ENCODE measurements at regions not wholly inside any gene's neighbourhood (a gene's known extent, or its start where the extent isn't known, plus 50 kb on each side); places are given as distances from the start of the nearest gene placed in this dataset.

DNA sequence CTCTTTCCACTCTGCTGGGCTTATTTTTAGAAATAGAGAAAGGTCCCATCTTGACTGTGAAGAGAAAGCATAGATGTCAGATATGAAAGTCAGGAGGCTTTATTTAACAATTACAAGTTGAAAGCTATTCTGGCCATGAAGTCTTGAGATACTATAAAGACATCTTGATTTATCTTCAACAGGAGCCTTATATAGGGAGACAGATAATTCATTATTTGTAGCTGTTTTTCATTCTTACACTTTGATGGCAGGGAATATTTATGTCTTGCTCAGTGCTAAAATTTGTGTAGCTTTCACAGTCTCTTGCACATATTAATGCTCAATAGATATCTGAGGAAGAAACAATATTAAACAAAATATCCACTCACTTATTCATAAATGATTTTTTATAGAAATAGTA lies 248.8 kb downstream of the C3orf38 start:
- TF ChIP-seq, protein P1, sequence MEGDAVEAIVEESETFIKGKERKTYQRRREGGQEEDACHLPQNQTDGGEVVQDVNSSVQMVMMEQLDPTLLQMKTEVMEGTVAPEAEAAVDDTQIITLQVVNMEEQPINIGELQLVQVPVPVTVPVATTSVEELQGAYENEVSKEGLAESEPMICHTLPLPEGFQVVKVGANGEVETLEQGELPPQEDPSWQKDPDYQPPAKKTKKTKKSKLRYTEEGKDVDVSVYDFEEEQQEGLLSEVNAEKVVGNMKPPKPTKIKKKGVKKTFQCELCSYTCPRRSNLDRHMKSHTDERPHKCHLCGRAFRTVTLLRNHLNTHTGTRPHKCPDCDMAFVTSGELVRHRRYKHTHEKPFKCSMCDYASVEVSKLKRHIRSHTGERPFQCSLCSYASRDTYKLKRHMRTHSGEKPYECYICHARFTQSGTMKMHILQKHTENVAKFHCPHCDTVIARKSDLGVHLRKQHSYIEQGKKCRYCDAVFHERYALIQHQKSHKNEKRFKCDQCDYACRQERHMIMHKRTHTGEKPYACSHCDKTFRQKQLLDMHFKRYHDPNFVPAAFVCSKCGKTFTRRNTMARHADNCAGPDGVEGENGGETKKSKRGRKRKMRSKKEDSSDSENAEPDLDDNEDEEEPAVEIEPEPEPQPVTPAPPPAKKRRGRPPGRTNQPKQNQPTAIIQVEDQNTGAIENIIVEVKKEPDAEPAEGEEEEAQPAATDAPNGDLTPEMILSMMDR (IDR thresholded peaks at IDR 0.05; ENCODE audit: poor library complexity, severe bottlenecking), result no peak
- TF ChIP-seq EZH2 (IDR thresholded peaks at IDR 0.05; ENCODE audit: borderline replicate concordance, insufficient read depth, low read length, poor library complexity, severe bottlenecking), result no peak
- no peak for TF ChIP-seq TAF1 (IDR thresholded peaks at IDR 0.05; ENCODE audit: low read depth)
- TF ChIP-seq EP300 (conservative IDR thresholded peaks at IDR 0.05; ENCODE audit: poor library complexity, severe bottlenecking), result no peak
- no peak for TF ChIP-seq POLR2AphosphoS5 (IDR thresholded peaks at IDR 0.05)
- TF ChIP-seq RAD21 (conservative IDR thresholded peaks at IDR 0.05), result no peak
- TF ChIP-seq, protein P2, sequence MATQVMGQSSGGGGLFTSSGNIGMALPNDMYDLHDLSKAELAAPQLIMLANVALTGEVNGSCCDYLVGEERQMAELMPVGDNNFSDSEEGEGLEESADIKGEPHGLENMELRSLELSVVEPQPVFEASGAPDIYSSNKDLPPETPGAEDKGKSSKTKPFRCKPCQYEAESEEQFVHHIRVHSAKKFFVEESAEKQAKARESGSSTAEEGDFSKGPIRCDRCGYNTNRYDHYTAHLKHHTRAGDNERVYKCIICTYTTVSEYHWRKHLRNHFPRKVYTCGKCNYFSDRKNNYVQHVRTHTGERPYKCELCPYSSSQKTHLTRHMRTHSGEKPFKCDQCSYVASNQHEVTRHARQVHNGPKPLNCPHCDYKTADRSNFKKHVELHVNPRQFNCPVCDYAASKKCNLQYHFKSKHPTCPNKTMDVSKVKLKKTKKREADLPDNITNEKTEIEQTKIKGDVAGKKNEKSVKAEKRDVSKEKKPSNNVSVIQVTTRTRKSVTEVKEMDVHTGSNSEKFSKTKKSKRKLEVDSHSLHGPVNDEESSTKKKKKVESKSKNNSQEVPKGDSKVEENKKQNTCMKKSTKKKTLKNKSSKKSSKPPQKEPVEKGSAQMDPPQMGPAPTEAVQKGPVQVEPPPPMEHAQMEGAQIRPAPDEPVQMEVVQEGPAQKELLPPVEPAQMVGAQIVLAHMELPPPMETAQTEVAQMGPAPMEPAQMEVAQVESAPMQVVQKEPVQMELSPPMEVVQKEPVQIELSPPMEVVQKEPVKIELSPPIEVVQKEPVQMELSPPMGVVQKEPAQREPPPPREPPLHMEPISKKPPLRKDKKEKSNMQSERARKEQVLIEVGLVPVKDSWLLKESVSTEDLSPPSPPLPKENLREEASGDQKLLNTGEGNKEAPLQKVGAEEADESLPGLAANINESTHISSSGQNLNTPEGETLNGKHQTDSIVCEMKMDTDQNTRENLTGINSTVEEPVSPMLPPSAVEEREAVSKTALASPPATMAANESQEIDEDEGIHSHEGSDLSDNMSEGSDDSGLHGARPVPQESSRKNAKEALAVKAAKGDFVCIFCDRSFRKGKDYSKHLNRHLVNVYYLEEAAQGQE (IDR thresholded peaks at IDR 0.05; ENCODE audit: borderline replicate concordance), result no peak

All from neural cell (in vitro differentiated cells).